HCT116 (cell line): ENCODE measurements at regions not wholly inside any gene's neighbourhood (a gene's known extent, or its start where the extent isn't known, plus 50 kb on each side); places are given as distances from the start of the nearest gene placed in this dataset.

Source experiments
- CBX3 ChIP-seq: IDR thresholded peaks from 2 replicates; pipeline ENCODE4 v1.6.1; 2012; ENCODE audit warnings: low read depth
- CTCF ChIP-seq, 3 experiments: fragments of 200-600 bp in 1 of 3; sonication (generic) in 1 of 3; IDR thresholded peaks in 2 of 3; conservative IDR thresholded peaks in 1 of 3; 2 replicates each; pipeline ENCODE4 v1.5.1; 2012 to 2017; ENCODE audit warnings: low read depth in 2 of 3, low read length in 2 of 3, antibody characterized with exemption in 1 of 3, borderline replicate concordance in 1 of 3, control low read depth in 1 of 3, mild to moderate bottlenecking in 1 of 3, mixed read lengths in 1 of 3, mixed run types in 1 of 3, moderate library complexity in 1 of 3; ENCODE audit not compliant: insufficient read depth in 1 of 3
- EGR1 ChIP-seq: IDR thresholded peaks from 2 replicates; pipeline ENCODE4 v1.6.1; 2012; ENCODE audit warnings: low read depth
- EZH2 ChIP-seq: fragments of 200-600 bp; sonication (generic); IDR thresholded peaks from 2 replicates; pipeline ENCODE4 v1.6.1; 2017; ENCODE audit warnings: antibody characterized with exemption, mixed run types
- EZH2phosphoT487 ChIP-seq: fragments of 200-600 bp; IDR thresholded peaks from 2 replicates; pipeline ENCODE4 v1.6.1; 2018; ENCODE audit warnings: antibody characterized with exemption, borderline replicate concordance
- MAX ChIP-seq: IDR thresholded peaks from 2 replicates; pipeline ENCODE4 v1.6.1; 2012
- POLR2A ChIP-seq: IDR thresholded peaks from 2 replicates; pipeline ENCODE4 v1.7.0; 2011; ENCODE audit warnings: borderline replicate concordance; ENCODE audit not compliant: insufficient read depth, insufficient read length; ENCODE audit errors: extremely low read depth
- POLR2AphosphoS5 ChIP-seq: IDR thresholded peaks from 2 replicates; pipeline ENCODE4 v1.6.1; 2011; ENCODE audit warnings: mild to moderate bottlenecking, low read depth, low read length, moderate library complexity
- RAD21 ChIP-seq: IDR thresholded peaks from 2 replicates; pipeline ENCODE4 v1.6.1; 2012; ENCODE audit warnings: low read depth, mild to moderate bottlenecking
- SIN3A ChIP-seq: IDR thresholded peaks from 2 replicates; pipeline ENCODE4 v1.6.1; 2012; ENCODE audit warnings: low read depth
- TF ChIP-seq, protein P1 (sequence below): IDR thresholded peaks from 2 replicates; pipeline ENCODE4 v1.6.1; 2012; ENCODE audit warnings: low read depth

DNA sequence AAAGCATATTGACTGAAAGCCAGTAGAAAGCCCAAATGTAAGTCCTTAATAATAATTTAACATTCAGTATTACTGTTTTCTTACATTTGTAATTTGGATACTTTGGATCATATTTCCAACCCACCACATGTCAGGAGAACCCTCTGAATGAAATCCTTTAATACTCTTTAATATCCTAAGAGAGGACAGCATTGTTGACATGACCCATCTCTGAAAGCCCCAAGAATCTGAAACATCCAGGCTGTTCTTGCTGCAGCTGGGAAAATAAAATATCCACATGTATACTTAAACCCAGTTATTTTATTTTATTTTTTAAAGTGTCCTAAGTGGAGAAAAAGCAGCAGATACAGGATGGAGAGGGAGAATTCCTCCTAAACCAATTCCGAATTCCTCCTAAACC lies 130.8 kb upstream of the RIPOR2 start:
- no peak for TF ChIP-seq POLR2A
- no peak for TF ChIP-seq EZH2
- no peak for TF ChIP-seq EZH2phosphoT487
- TF ChIP-seq MAX, result no peak
- TF ChIP-seq CTCF (IDR thresholded peaks at IDR 0.05 in 2 of 3, conservative IDR thresholded peaks at IDR 0.05 in 1 of 3; ENCODE audit: borderline replicate concordance in 1 of 3, insufficient read depth in 1 of 3, low read depth in 2 of 3, low read length in 2 of 3), result no peak
- no peak for TF ChIP-seq POLR2AphosphoS5
- TF ChIP-seq, protein P1, sequence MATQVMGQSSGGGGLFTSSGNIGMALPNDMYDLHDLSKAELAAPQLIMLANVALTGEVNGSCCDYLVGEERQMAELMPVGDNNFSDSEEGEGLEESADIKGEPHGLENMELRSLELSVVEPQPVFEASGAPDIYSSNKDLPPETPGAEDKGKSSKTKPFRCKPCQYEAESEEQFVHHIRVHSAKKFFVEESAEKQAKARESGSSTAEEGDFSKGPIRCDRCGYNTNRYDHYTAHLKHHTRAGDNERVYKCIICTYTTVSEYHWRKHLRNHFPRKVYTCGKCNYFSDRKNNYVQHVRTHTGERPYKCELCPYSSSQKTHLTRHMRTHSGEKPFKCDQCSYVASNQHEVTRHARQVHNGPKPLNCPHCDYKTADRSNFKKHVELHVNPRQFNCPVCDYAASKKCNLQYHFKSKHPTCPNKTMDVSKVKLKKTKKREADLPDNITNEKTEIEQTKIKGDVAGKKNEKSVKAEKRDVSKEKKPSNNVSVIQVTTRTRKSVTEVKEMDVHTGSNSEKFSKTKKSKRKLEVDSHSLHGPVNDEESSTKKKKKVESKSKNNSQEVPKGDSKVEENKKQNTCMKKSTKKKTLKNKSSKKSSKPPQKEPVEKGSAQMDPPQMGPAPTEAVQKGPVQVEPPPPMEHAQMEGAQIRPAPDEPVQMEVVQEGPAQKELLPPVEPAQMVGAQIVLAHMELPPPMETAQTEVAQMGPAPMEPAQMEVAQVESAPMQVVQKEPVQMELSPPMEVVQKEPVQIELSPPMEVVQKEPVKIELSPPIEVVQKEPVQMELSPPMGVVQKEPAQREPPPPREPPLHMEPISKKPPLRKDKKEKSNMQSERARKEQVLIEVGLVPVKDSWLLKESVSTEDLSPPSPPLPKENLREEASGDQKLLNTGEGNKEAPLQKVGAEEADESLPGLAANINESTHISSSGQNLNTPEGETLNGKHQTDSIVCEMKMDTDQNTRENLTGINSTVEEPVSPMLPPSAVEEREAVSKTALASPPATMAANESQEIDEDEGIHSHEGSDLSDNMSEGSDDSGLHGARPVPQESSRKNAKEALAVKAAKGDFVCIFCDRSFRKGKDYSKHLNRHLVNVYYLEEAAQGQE, result no peak
- no peak for TF ChIP-seq SIN3A
- no peak for TF ChIP-seq RAD21
- TF ChIP-seq CBX3, result no peak
- no peak for TF ChIP-seq EGR1
